Stimulated activated naive CD4-positive, alpha-beta T cell (primary cell): ENCODE measurements at regions not wholly inside any gene's neighbourhood (a gene's known extent, or its start where the extent isn't known, plus 50 kb on each side); places are given as distances from the start of the nearest gene placed in this dataset.
"Not testable (repeated sequence)": the region's sequence is repeated elsewhere in the genome, so short reads cannot be mapped to it uniquely, and the experiment has no call there.

Source experiments
- DNase-seq, 6 experiments: peaks; one replicate each; lab custom pipeline; 2025; lab: John Stamatoyannopoulos, UW

GRCh38 chr19:37303591-37304171, 67.2 kb upstream of the ZNF527 start:
- no peak for DNase-seq

DNA sequence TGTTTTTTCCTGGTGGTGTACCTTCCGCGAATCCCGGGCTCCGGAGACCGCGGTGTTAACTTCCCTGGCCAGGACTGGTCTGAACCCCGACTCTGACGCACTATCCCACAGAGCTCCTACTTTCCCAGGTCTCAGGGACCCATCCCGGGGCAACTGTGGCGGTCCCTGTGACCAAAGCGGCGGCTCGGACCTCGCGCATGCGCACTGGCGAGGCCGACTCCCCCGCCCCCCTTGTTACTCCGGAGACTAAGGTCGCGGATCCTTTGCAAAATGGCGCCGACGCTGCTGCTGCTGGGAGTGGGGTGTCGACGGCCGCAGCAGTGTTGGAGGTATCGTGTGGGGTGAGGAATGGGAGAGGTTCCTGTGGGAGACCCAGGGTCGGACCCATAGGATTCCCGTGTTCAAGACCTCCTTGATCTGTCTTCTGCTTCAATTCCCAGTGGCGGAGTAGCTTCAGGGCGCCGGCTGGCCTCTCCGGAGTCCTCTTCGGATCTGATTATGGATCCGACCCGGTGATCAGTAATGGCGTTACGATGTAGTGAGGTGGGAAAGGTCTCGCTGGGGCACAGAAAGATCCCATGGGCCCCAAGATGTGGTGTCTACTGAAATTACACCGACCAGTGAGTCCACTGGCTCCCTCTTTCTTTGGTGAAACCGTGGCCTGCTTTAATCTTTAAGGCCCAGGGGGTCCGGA, 66.6 kb upstream of the ZNF527 start:
- DNase-seq: no peak

GRCh38 chr19:37304884-37305255, 66.0 kb upstream of the ZNF527 start:
- no peak for DNase-seq

GRCh38 chr19:37306383-37306963, 64.4 kb upstream of the ZNF527 start:
- no peak for DNase-seq

DNA sequence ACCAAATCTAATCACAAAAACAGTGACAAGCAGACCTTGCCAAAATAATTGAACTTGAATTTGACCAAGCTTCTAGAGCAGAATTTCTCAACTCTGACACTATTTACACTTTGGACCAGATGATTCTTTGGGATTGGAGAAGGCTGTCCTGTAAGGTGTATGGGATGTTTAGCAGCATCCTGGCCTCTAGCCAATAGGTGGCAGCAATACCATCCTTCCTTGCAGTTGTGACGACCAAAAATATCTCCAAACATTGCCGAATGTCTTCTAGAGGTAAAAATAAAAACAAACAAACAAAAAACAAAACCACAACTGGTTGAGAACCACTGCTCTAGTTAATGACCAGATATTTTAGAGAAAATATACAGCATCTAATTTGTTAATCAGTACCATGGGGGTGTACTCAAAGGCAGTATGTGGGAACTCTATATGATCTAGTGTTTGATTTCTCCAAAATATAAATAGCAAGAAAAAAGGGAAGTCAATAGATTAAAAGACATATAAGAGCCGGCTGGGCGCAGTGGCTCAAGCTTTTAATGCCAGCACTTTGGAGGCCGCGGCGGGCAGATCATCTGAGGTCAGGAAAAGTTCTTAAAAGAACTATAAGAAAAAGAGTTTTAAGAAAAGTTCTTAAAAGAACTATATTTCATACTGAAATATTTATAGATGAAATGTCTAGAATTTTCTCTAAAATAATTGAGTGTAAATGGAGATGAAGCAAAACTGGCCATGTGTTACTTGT, 60.9 kb upstream of the ZNF527 start:
- DNase-seq: peak in 3 of 6 experiments; percentile 12 to 29 (median 13)

- DNase-seq: peak in 4 of 6 experiments; percentile 6 to 49 (median 47)
Measured at GRCh38 chr19:37312531-37313334, 58.2 kb upstream of the ZNF527 start.

DNA sequence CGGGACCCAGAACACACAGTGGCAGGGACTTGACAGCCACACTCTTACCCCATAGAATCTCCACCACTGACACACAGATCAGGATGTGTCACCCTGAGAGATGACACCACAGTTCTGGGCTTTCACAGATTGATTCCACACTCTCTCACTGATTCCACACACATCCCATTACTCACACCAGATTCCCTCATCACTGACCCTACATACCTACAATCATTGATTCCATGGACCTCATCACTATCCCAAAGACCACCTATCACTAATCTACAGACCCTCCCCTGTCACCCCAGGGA, 57.6 kb upstream of the ZNF527 start:
- no peak for DNase-seq

DNA sequence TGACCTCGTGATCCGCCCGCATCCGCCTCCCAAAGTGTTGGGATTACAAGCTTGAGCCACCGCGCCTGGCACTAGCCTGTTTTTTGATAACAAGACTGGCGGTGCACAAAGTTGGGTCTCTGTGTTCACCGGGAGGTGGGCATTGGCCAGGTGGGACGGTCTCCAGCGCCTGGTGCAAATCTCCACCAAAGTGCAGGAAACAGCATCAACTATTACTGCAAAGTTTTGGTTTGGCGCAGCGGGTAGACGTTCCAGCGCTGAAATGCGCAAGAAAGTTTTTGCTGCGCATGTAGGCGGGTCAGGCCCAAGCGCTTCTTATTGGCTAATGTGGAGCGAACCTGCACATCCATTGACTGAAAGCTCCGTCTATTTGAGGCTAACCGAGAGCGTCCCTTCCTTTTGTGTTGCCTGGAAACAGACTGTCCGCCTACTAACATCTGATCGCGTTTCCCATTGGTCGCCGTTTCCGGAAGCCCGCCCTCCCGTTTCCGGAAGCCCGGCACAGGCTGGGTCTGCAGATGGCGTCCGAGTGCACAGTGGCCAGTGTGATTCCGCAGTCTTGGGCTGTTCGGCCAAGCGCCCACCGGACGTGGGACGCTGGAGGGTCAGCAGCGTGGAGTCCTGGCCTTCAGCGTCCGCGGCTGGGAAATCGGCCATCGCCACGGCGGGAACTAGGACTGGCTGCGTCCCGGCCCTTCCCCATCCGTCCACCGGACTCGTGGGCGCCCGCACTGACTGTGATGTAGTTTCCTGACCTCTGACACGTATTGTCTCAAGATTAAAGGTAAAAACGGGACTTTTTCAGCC, 53.3 kb upstream of the ZNF527 start:
- peak; percentile 81 to 94 (median 94) for DNase-seq

DNA sequence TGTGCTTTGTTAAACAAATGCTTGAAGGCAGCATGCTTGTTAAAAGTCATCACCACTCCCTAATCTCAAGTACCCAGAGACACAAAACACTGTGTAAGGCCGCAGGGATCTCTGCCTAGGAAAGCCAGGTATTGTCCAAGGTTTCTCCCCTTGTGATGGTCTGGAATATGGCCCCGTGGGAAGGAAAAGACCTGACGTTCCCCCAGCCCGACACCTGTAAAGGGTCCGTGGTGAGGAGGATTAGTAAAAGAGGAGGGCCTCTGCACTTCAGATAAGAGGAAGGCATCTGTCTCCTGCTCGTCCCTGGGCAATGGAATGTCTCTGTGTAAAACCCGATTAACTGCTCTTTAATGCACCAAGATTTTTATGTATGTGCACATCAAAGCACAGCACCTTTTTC, 49.9 kb upstream of the ZNF527 start:
- not testable (repeated sequence) for DNase-seq
